MM.1S (cell line): ENCODE measurements at regions not wholly inside any gene's neighbourhood (a gene's known extent, or its start where the extent isn't known, plus 50 kb on each side); places are given as distances from the start of the nearest gene placed in this dataset.

ENCODE experiments used
- EZH2 ChIP-seq: fragments of 300-600 bp; sonication (generic); optimal IDR thresholded peaks from 2 replicates; pipeline ENCODE3; 2017; ENCODE audit warnings: low read depth, mild to moderate bottlenecking, antibody characterized with exemption, low read length, mixed read lengths
- TF ChIP-seq, protein P1 (sequence below): fragments of 300-600 bp; sonication (generic); IDR thresholded peaks from 2 replicates; pipeline ENCODE4 v1.5.1; 2016; ENCODE audit warnings: antibody characterized with exemption, low read length, mixed read lengths

GRCh38 chr7:155234158-155234492 is 63.6 kb upstream of the INSIG1 start:
- TF ChIP-seq, protein P1, sequence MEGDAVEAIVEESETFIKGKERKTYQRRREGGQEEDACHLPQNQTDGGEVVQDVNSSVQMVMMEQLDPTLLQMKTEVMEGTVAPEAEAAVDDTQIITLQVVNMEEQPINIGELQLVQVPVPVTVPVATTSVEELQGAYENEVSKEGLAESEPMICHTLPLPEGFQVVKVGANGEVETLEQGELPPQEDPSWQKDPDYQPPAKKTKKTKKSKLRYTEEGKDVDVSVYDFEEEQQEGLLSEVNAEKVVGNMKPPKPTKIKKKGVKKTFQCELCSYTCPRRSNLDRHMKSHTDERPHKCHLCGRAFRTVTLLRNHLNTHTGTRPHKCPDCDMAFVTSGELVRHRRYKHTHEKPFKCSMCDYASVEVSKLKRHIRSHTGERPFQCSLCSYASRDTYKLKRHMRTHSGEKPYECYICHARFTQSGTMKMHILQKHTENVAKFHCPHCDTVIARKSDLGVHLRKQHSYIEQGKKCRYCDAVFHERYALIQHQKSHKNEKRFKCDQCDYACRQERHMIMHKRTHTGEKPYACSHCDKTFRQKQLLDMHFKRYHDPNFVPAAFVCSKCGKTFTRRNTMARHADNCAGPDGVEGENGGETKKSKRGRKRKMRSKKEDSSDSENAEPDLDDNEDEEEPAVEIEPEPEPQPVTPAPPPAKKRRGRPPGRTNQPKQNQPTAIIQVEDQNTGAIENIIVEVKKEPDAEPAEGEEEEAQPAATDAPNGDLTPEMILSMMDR, result no peak
- TF ChIP-seq EZH2, result no peak
